Heart left ventricle (tissue), 16 donors: ENCODE measurements at regions not wholly inside any gene's neighbourhood (a gene's known extent, or its start where the extent isn't known, plus 50 kb on each side); places are given as distances from the start of the nearest gene placed in this dataset.
"Not testable (repeated sequence)": the region's sequence is repeated elsewhere in the genome, so short reads cannot be mapped to it uniquely, and the experiment has no call there.

Experiments used
- ATAC-seq, 4 donors: fragments of 200-7000 bp; cut with Tn5 transposase; one replicate each; pipeline ENCODE4 v1.9.1; 2020 to 2022; ENCODE audit warnings: moderate library complexity in 4 of 4, mild to moderate bottlenecking in 3 of 4, moderate number of reproducible peaks in 1 of 4
- DNase-seq, 5 donors: peaks; one replicate each; pipeline ENCODE4 v3.0.0-alpha.2; 2020
- H3K27ac ChIP-seq, 12 donors: fragments of 200-600 bp; sonication (generic) in 4 of 12; one replicate each; pipeline versions ENCODE4 v1.5.0 to v1.8.0; 2016 to 2022; ENCODE audit warnings: mild to moderate bottlenecking in 2 of 12
- H3K27me3 ChIP-seq, 9 donors: fragments of 200-600 bp; sonication (generic) in 2 of 9; one replicate each; pipeline versions ENCODE4 v1.5.1 to v1.8.0; 2016 to 2022; ENCODE audit warnings: mild to moderate bottlenecking in 3 of 9
- H3K36me3 ChIP-seq, 9 donors: fragments of 200-600 bp; sonication (generic) in 2 of 9; one replicate each; pipeline versions ENCODE4 v1.5.0 to v1.8.0; 2018 to 2022; ENCODE audit warnings: mild to moderate bottlenecking in 2 of 9
- H3K4me1 ChIP-seq, 12 donors: fragments of 200-600 bp; sonication (generic) in 4 of 12; one replicate each; pipeline versions ENCODE4 v1.5.0 to v1.8.0; 2016 to 2022; ENCODE audit warnings: mild to moderate bottlenecking in 3 of 12
- H3K4me3 ChIP-seq, 12 donors: fragments of 200-600 bp; sonication (generic) in 4 of 12; one replicate each; pipeline versions ENCODE4 v1.5.0 to v1.8.0; 2017 to 2022; ENCODE audit warnings: mild to moderate bottlenecking in 9 of 12, moderate library complexity in 4 of 12
- H3K9me3 ChIP-seq, 12 donors: fragments of 200-600 bp; sonication (generic) in 4 of 12; one replicate each; pipeline versions ENCODE4 v1.5.0 to v1.8.0; 2016 to 2022; ENCODE audit warnings: mild to moderate bottlenecking in 1 of 12
- CTCF ChIP-seq, 12 donors: fragments of 200-600 bp; sonication (generic) in 4 of 12; IDR thresholded peaks; one replicate each; pipeline versions ENCODE4 v1.5.0 to v1.8.0; 2018 to 2022; ENCODE audit warnings: antibody characterized with exemption in 12 of 12, mild to moderate bottlenecking in 5 of 12
- POLR2A ChIP-seq, 2 donors: fragments of 450-650 bp; IDR thresholded peaks; one replicate each; pipeline ENCODE4 v1.6.1; 2017; ENCODE audit warnings: antibody characterized with exemption in 2 of 2, mild to moderate bottlenecking in 2 of 2, moderate library complexity in 2 of 2
- WGBS, 4 donors: extraction: QIAGEN DNeasy Blood & Tissue Kit in 2 of 4; methylation state at CpG; one replicate each; pipeline versions ENCODE4 v1.1.5 to v1.1.7; 2013 to 2018; 5-methylcytosine and 5-hydroxymethylcytosine counted together
- intact Hi-C, 10 donors: fragments of 100-400 bp; cut with DNase I; formaldehyde crosslinking; loops; one replicate each; pipeline versions ENCODE4 v1.11.1 to v1.14.2; 2022
- donor health status: ischemic (EF 13 %, LVEDD 7.1; RV severe dilation, severe dysfunction).
- donor health status: healthy with polysubstance abuse.
- donor health status: DM: no; HTN: yes; CAD: no.
- donor health status: DM: no; HTN: no; CAD: no.
- donor health status: ischemic (EF 25% LVEDD 6.9; RV normal size, moderate dysfunction).
- donor health status: ischemic (EF 25% LVEDD 5.7; RV mildly dilated, moderate dysfunction).
- donor health status: healthy.
- donor health status: DM: yes; HTN: yes; CAD: no.
- donor health status: ischemic (EF 35%, LVEDD 5.7; RV mildly dilated, moderate dysfunction).
- donor health status: nonischemic (EF 11% LVEDD 7.7; RV severe dilation, severe dysfunction).
- donor health status: DM: yes; HTN: yes; CAD: no.
- donor health status: PGD.
- donor health status: ischemic (EF 29% LVEDD 5.4; RV normal size, mild dysfunction).
- donor health status: nonischemic (EF 23%, LVEDD 6.1; RV moderate dilation, normal function).

- Histone ChIP-seq H3K9me3 (peaks cover 0 to 24% (median 2%) of the 10 kb centered on the region in 12 donors), H3K27me3 (no peaks in the 10 kb centered on the region), H3K4me1 (no peaks in the 10 kb centered on the region), H3K4me3 (no peak overlapping the region), H3K36me3 (no peaks in the 10 kb centered on the region), H3K27ac (no peak overlapping the region)
- intact Hi-C loops = no loop called here
- ATAC-seq = no peak
- no peak for DNase-seq
- no peak for TF ChIP-seq POLR2A (IDR thresholded peaks at IDR 0.05)
- TF ChIP-seq CTCF (IDR thresholded peaks at IDR 0.05) = no peak
- 68 to 76% (median 73%) methylated on average over 3 of the region's 3 CpGs for WGBS, 4 donors
These were observed 697.5 kb upstream of the GNPDA2 start for GRCh38 chr4:45423896-45424295.

GRCh38 chr4:45420091-45420674, 693.8 kb upstream of the GNPDA2 start:
- H3K27me3 ChIP-seq, intact Hi-C loops, H3K4me3 ChIP-seq, H3K36me3 ChIP-seq, H3K4me1 ChIP-seq, H3K27ac ChIP-seq, ATAC-seq: not testable (repeated sequence)
- WGBS, 4 donors = 70 to 92% (median 92%) methylated on average over 5 to 21 of the region's 21 CpGs
- DNase-seq = peak in 1 of 5 donors; percentile 56
- peaks cover 0 to 24% (median 2%) of the 10 kb centered on the region in 12 donors for H3K9me3 ChIP-seq

GRCh38 chr4:45410701-45411210, 684.4 kb upstream of the GNPDA2 start:
- 45 to 57% (median 55%) methylated on average over 5 of the region's 5 CpGs for WGBS, 4 donors
- TF ChIP-seq POLR2A (IDR thresholded peaks at IDR 0.05) (no peak), CTCF (IDR thresholded peaks at IDR 0.05) (no peak)
- ATAC-seq (no peak), DNase-seq (no peak)
- intact Hi-C loops = no loop called here
- H3K36me3 ChIP-seq = no peaks in the 10 kb centered on the region
- no peaks in the 10 kb centered on the region for H3K9me3 ChIP-seq
- H3K4me1 ChIP-seq = no peaks in the 10 kb centered on the region
- H3K4me3 ChIP-seq = no peak overlapping the region
- H3K27me3 ChIP-seq = no peaks in the 10 kb centered on the region
- no peak overlapping the region for H3K27ac ChIP-seq

- Histone ChIP-seq H3K36me3 (no peaks in the 10 kb centered on the region), H3K27ac (no peak overlapping the region), H3K4me1 (no peaks in the 10 kb centered on the region), H3K9me3 (no peaks in the 10 kb centered on the region), H3K27me3 (no peaks in the 10 kb centered on the region), H3K4me3 (no peak overlapping the region)
- ATAC-seq (no peak), DNase-seq (no peak)
- TF ChIP-seq CTCF (IDR thresholded peaks at IDR 0.05) = no peak
- no peak for TF ChIP-seq POLR2A (IDR thresholded peaks at IDR 0.05)
- WGBS, 4 donors = 87 to 91% (median 88%) methylated on average over 1 of the region's 1 CpG
- intact Hi-C loops = no loop called here
These were observed 683.2 kb upstream of the GNPDA2 start for GRCh38 chr4:45409536-45409935.

GRCh38 chr4:45408996-45409395, 682.6 kb upstream of the GNPDA2 start:
- intact Hi-C loops = no loop called here
- no peaks in the 10 kb centered on the region for H3K27me3 ChIP-seq
- H3K9me3 ChIP-seq = no peaks in the 10 kb centered on the region
- no peaks in the 10 kb centered on the region for H3K4me1 ChIP-seq
- no peak overlapping the region for H3K4me3 ChIP-seq
- no peak overlapping the region for H3K27ac ChIP-seq
- WGBS, 4 donors = 63 to 78% (median 73%) methylated on average over 2 of the region's 2 CpGs
- no peak for DNase-seq
- H3K36me3 ChIP-seq = no peaks in the 10 kb centered on the region
- no peak for ATAC-seq
- no peak for TF ChIP-seq POLR2A (IDR thresholded peaks at IDR 0.05)
- TF ChIP-seq CTCF (IDR thresholded peaks at IDR 0.05) = no peak
